ENCODE measurements at regions not wholly inside any gene's neighbourhood (a gene's known extent, or its start where the extent isn't known, plus 50 kb on each side); places are given as distances from the start of the nearest gene placed in this dataset.
A peak's percentile ranks its signal among the peaks of the same experiment; 100 is the strongest.

DNA sequence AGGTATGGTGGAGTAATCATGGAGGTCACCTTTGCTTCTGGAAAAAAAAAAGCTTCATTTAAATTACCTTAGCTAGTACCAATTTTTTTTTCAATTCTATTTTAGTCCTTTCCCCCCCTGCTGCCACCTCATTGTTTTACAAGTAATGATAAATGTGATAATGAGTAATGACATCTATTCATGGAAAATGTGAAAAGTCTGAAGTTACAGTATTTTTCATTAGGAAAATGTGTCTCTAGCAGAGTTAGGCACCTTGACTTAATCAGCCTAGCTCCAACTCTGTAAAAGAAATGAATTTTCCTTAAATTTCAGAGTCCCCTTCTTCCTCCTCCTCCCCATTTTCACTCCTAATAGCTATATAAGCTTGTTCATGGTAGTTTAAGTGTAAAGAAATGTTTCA is 204.9 kb upstream of the USP25 start:
- TF ChIP-seq, protein P1, sequence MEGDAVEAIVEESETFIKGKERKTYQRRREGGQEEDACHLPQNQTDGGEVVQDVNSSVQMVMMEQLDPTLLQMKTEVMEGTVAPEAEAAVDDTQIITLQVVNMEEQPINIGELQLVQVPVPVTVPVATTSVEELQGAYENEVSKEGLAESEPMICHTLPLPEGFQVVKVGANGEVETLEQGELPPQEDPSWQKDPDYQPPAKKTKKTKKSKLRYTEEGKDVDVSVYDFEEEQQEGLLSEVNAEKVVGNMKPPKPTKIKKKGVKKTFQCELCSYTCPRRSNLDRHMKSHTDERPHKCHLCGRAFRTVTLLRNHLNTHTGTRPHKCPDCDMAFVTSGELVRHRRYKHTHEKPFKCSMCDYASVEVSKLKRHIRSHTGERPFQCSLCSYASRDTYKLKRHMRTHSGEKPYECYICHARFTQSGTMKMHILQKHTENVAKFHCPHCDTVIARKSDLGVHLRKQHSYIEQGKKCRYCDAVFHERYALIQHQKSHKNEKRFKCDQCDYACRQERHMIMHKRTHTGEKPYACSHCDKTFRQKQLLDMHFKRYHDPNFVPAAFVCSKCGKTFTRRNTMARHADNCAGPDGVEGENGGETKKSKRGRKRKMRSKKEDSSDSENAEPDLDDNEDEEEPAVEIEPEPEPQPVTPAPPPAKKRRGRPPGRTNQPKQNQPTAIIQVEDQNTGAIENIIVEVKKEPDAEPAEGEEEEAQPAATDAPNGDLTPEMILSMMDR (conservative IDR thresholded peaks at IDR 0.05; ENCODE audit: low read length), result no peak
- H3K4me3 ChIP-seq (ENCODE audit: low read length), result no peak overlapping the region
- DNase-seq (ENCODE audit: low read depth), result no peak

DNA sequence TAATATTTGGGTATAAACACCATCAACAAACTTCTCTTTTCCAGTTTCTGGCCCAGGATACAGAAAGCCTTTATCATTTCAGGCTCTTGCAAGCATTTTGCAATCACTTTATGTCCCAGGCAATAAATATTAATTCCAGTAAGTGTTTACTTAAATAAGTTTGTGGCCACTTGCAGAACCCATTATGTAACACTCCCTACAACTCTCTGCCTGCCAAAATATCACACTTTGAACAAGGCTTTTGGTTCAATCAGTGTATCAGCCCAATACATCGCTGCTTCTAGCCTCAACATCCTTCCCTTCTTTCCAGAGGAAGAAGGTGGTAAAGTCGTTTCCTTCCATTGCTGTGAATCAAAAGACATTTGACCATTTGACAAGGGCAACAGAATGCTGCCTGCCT is 203.0 kb upstream of the USP25 start:
- no peak overlapping the region for H3K4me3 ChIP-seq (ENCODE audit: low read length)
- no peak for DNase-seq (ENCODE audit: low read depth)
- TF ChIP-seq, protein P1 (conservative IDR thresholded peaks at IDR 0.05; ENCODE audit: low read length), result no peak

DNA sequence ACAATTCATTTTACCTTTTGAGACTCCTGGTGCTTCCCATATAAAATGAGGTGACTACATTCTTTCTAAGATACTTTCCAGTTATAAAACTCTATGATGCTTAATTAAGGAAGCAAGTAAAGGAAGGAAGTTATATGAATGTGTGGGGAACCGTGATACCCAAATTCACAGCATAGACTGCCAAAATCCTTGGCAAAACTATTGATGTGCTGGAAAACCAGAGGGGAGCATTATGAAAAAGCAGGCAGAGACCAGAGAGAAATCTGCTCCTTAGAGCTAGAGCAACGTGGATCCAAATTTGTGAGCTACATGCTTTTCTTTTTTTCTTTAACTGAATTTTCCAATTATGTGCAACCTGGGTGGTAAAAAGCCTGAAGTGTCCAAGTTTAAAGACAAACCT is 201.4 kb upstream of the USP25 start:
- TF ChIP-seq, protein P1 (conservative IDR thresholded peaks at IDR 0.05; ENCODE audit: low read length), result no peak
- H3K4me3 ChIP-seq (ENCODE audit: low read length), result no peak overlapping the region
- DNase-seq (ENCODE audit: low read depth), result no peak

DNA sequence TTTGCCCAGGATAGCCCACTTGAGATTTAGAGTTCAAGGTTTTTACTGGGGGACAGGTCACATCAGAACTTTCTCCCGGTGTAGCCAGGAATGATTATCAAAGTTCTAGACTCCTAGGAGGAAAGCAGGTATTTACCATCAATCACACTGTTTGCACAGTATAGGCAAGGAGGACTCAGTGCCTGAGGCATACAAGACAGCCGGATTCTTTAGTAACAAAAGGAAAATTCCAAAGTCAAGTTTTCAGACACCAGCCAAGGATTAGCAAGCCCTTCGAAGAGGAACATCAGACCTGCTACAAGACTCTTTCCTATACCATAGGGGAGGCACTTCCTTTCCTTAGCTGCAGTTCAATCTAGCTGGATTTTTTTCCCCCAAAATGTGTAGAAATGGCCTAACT is 197.8 kb upstream of the USP25 start:
- DNase-seq (ENCODE audit: low read depth), result no peak
- TF ChIP-seq, protein P1 (conservative IDR thresholded peaks at IDR 0.05; ENCODE audit: low read length), result no peak
- H3K4me3 ChIP-seq (ENCODE audit: low read length), result no peak overlapping the region

DNA sequence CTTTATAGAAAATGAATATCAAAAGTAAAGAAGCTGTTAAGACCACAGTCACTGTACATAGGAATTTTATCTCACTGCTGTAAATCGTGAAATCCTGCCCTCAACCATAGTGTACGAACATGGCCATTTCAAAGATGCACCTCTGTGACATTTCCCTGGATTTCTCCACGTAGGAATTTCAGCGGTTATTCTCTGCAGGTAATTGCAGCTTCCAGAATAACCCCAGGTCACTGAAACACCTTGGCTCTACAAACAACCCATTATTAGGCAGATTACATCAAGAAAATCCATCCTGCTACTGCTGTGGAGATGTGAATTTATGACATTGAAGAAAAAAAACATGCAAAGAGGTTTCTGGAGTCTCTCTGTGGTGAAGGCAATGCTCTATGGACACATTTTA is 196.2 kb upstream of the USP25 start:
- TF ChIP-seq, protein P1 (conservative IDR thresholded peaks at IDR 0.05; ENCODE audit: low read length), result no peak
- H3K4me3 ChIP-seq (ENCODE audit: low read length), result no peak overlapping the region
- DNase-seq (ENCODE audit: low read depth), result no peak

DNA sequence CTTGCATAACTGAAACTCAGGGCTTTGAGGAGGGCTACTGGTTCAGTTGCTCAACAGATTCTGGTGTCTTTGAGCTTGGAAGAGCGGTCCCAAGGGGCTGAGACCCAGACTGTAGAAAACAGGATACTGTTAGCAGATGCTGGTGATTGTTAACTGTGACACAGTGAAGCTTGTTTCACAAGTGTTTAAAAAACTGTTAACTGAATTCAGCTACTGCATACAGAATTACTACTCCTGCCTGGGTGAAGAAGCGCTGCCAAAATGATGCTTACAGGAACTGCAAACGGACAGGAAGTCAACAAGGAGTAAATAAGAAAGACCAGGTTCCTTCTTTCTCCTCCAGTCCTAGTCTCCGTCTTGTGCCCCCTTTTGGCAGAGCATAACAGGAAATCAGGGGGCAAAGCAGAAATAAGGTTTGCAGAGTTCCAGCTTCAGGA is 195.3 kb upstream of the USP25 start:
- no peak overlapping the region for H3K4me3 ChIP-seq (ENCODE audit: low read length)
- TF ChIP-seq, protein P1 (conservative IDR thresholded peaks at IDR 0.05; ENCODE audit: low read length), result 0 out of 2 replicates have a peak, but pooled peaks have one; percentile 2

DNA sequence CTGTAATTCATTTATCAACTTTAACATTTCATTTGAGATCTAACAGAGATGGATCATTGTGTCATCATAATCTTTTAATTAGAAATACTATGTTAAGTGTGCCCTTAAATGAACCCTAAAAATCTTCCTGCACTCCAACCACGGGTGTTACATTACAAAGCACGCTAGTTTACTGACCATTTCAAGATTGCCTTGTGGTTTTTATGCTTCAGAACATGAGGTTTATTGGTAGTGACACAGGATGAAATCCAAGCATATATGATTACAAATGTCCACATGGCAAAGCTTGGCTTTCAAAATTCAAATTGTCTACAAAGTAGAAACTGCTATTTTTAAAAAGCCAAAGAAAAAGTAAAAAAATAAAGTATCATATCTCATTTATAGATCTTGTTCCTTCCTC is 190.4 kb upstream of the USP25 start:
- TF ChIP-seq, protein P1 (conservative IDR thresholded peaks at IDR 0.05; ENCODE audit: low read length), result no peak
- no peak for DNase-seq (ENCODE audit: low read depth)
- H3K4me3 ChIP-seq (ENCODE audit: low read length), result no peak overlapping the region

More for the DNA sequence above, 195.3 kb upstream of the USP25 start:
- no peak for DNase-seq (ENCODE audit: low read depth)
